ENCODE measurements at regions not wholly inside any gene's neighbourhood (a gene's known extent, or its start where the extent isn't known, plus 50 kb on each side); places are given as distances from the start of the nearest gene placed in this dataset.

DNA sequence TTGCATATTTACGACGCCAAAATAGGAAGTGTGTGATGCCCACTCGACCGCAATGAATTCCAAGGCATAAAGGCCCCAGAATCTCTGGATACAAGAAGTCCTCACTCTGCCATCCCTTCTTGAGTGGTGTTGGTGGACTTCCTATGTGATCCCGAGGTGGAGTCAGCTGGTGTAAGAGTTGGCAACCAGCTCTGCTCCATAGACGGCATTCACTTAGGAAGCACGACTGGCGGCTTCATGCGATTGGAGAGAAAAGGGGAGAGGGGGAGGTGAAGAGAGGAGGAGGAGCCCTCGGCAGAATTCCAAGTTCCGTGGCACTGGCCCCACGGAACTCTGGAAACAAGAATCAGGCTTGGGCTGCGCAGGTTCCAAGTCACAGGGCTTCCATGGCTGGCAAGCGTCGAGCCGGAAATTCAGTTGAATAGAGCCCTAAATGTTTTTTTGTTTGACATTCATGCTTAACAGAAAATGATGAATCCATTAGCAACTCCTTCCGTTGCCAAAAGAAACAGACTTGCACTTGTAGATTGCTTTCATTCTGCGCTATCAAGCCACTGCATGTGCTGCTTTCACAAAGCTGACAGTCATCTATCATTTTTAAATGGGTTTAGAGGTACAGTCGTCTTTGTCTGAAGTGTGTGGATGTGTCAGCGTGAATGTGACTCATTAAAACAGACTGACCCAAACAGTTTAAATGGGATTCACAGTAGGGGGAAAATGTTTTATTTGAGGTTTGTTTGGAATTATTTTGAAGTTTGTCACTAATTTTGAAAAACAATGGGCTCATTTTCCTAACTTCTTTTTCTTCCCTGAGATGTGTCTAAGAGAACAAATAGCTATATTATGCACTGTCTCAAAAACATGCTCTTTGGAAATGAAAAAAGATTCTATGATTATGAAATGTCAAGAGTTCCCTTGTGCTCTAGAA lies 428.3 kb upstream of the ATP11B start:
- POLR2A ChIA-PET, result no interaction called here
- no peak overlapping the region for H3K27ac ChIP-seq (ENCODE audit: insufficient read depth in 1 of 2, low read depth in 1 of 2, low read length in 2 of 2, poor library complexity in 1 of 2, severe bottlenecking in 2 of 2)
- H3K4me3 ChIP-seq (ENCODE audit: control insufficient read depth in 1 of 7, extremely low read depth in 1 of 7, insufficient read depth in 4 of 7, low read depth in 2 of 7, low read length in 6 of 7), result no peak overlapping the region
- WGBS (ENCODE audit: insufficient coverage), result 91% methylated on average over 19 of the region's 20 CpGs
- H3K27me3 ChIP-seq (replicated peaks in 2 of 5; ENCODE audit: control insufficient read depth in 4 of 5, insufficient read depth in 5 of 5, low read length in 4 of 5), result no peaks in the 10 kb centered on the region
- H3K36me3 ChIP-seq (ENCODE audit: control insufficient read depth in 4 of 4, insufficient read depth in 4 of 4, low read length in 3 of 4), result no peaks in the 10 kb centered on the region
- no peak for DNase-seq
- H3K9me3 ChIP-seq (ENCODE audit: control extremely low read depth in 1 of 5, control insufficient read depth in 4 of 5, insufficient read depth in 2 of 5, low read depth in 1 of 5, low read length in 4 of 5), result no peaks in the 10 kb centered on the region
- CTCF ChIA-PET, result no interaction called here
- no peaks in the 10 kb centered on the region for H3K4me1 ChIP-seq (ENCODE audit: control extremely low read depth in 1 of 4, control insufficient read depth in 4 of 4, insufficient read depth in 4 of 4, low read length in 3 of 4)

DNA sequence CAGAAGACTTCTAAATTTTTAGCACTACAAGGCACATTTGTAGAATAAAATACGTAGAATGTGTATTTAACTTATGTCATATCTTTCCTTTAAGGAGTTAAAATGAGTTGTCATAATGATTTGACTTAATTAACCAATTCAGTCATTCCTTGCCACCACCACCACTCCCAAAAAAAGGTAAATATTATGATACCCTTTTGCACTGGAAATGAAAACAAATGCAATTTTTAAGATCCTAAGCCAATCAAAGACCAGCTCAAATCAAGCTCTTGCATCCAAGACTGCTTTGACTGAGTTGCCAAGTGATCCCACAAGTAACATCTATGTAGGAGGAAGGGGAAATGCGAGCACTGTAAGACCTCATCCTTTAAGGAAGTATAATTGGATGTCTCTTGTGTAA lies 426.6 kb upstream of the ATP11B start:
- Histone ChIP-seq H3K4me1 (ENCODE audit: control extremely low read depth in 1 of 4, control insufficient read depth in 4 of 4, insufficient read depth in 4 of 4, low read length in 3 of 4) (no peaks in the 10 kb centered on the region), H3K27me3 (replicated peaks in 2 of 5; ENCODE audit: control insufficient read depth in 4 of 5, insufficient read depth in 5 of 5, low read length in 4 of 5) (no peaks in the 10 kb centered on the region), H3K9me3 (ENCODE audit: control extremely low read depth in 1 of 5, control insufficient read depth in 4 of 5, insufficient read depth in 2 of 5, low read depth in 1 of 5, low read length in 4 of 5) (no peaks in the 10 kb centered on the region), H3K27ac (ENCODE audit: insufficient read depth in 1 of 2, low read depth in 1 of 2, low read length in 2 of 2, poor library complexity in 1 of 2, severe bottlenecking in 2 of 2) (no peak overlapping the region), H3K36me3 (ENCODE audit: control insufficient read depth in 4 of 4, insufficient read depth in 4 of 4, low read length in 3 of 4) (no peaks in the 10 kb centered on the region), H3K4me3 (ENCODE audit: control insufficient read depth in 1 of 7, extremely low read depth in 1 of 7, insufficient read depth in 4 of 7, low read depth in 2 of 7, low read length in 6 of 7) (no peak overlapping the region)
- DNase-seq, result no peak
- ChIA-PET POLR2A (no interaction called here), CTCF (no interaction called here)
- no CpG with 5 or more reads among the region's 2 CpGs for WGBS (ENCODE audit: insufficient coverage)

DNA sequence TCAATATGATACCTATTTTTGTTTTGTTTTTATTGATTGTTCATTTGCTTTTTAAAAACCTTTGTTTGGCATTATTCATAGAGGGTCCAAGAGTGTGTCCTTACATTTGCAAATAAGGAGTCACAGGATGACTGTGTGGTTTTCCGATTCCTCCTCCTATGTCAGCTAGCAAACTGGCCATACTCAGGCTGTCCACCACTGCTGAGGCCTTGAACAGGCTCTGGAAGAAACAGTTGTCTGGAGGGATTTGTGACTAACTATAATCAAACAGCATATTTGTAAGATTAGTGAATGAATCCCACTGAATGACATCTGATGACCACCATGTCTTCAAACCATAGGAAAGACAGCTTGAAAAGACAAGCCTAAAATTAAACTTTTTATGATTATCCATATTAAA lies 423.4 kb upstream of the ATP11B start:
- Histone ChIP-seq H3K27me3 (replicated peaks in 2 of 5; ENCODE audit: control insufficient read depth in 4 of 5, insufficient read depth in 5 of 5, low read length in 4 of 5) (no peaks in the 10 kb centered on the region), H3K36me3 (ENCODE audit: control insufficient read depth in 4 of 4, insufficient read depth in 4 of 4, low read length in 3 of 4) (no peaks in the 10 kb centered on the region), H3K27ac (ENCODE audit: insufficient read depth in 1 of 2, low read depth in 1 of 2, low read length in 2 of 2, poor library complexity in 1 of 2, severe bottlenecking in 2 of 2) (no peak overlapping the region), H3K4me3 (ENCODE audit: control insufficient read depth in 1 of 7, extremely low read depth in 1 of 7, insufficient read depth in 4 of 7, low read depth in 2 of 7, low read length in 6 of 7) (no peak overlapping the region), H3K4me1 (ENCODE audit: control extremely low read depth in 1 of 4, control insufficient read depth in 4 of 4, insufficient read depth in 4 of 4, low read length in 3 of 4) (no peaks in the 10 kb centered on the region), H3K9me3 (ENCODE audit: control extremely low read depth in 1 of 5, control insufficient read depth in 4 of 5, insufficient read depth in 2 of 5, low read depth in 1 of 5, low read length in 4 of 5) (no peaks in the 10 kb centered on the region)
- DNase-seq, result no peak
- POLR2A ChIA-PET, result no interaction called here
- WGBS (ENCODE audit: insufficient coverage), result 100% methylated on average over 1 of the region's 1 CpG
- CTCF ChIA-PET, result no interaction called here

DNA sequence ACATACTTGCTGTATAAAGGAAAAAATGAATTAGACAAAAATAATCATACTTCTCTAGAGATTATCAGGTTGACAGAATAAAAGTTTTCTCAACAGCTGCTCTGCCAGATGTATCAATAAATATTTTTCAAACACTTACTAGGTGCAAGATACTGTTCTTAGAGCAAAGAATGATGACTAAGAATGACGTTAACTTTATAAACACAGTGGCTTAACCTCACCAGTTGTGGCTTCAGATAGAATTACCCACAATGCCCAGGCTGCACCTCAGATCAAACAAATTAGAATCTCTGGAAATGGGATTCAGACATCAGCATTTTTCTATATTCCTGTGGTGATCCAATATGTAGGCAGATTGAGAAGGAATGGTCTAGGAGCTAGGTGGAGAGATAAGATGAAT lies 422.4 kb upstream of the ATP11B start:
- Histone ChIP-seq H3K27me3 (replicated peaks in 2 of 5; ENCODE audit: control insufficient read depth in 4 of 5, insufficient read depth in 5 of 5, low read length in 4 of 5) (no peaks in the 10 kb centered on the region), H3K4me1 (ENCODE audit: control extremely low read depth in 1 of 4, control insufficient read depth in 4 of 4, insufficient read depth in 4 of 4, low read length in 3 of 4) (no peaks in the 10 kb centered on the region), H3K27ac (ENCODE audit: insufficient read depth in 1 of 2, low read depth in 1 of 2, low read length in 2 of 2, poor library complexity in 1 of 2, severe bottlenecking in 2 of 2) (no peak overlapping the region), H3K9me3 (ENCODE audit: control extremely low read depth in 1 of 5, control insufficient read depth in 4 of 5, insufficient read depth in 2 of 5, low read depth in 1 of 5, low read length in 4 of 5) (no peaks in the 10 kb centered on the region), H3K4me3 (ENCODE audit: control insufficient read depth in 1 of 7, extremely low read depth in 1 of 7, insufficient read depth in 4 of 7, low read depth in 2 of 7, low read length in 6 of 7) (no peak overlapping the region), H3K36me3 (ENCODE audit: control insufficient read depth in 4 of 4, insufficient read depth in 4 of 4, low read length in 3 of 4) (no peaks in the 10 kb centered on the region)
- no CpG with 5 or more reads among the region's 1 CpG for WGBS (ENCODE audit: insufficient coverage)
- DNase-seq, result no peak
- ChIA-PET POLR2A (no interaction called here), CTCF (no interaction called here)

DNA sequence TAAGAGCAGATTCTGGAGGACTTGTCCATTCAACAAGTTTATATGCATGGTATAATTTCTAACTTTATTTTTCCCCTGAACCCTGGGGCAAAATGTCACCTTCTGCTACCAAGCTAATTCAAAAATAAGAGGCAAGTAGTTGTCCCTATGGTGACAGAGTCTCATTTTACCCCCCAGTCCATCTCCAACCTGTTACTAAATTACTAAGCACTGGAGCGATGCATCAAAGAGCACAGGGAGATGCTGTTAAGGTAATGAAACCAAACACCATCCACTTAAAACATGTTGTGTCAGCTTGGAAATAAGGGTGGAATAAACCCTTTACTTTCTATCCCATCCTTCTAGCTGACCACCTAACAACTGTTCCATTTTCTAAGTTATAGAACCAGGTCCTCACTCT lies 417.4 kb upstream of the ATP11B start:
- ChIA-PET POLR2A (no interaction called here), CTCF (interaction anchor here (0.9 kb wide), 1 partner anchor 17 kb away, joined by 3 read pairs; no protein-coding TSS in a partner anchor)
- Histone ChIP-seq H3K4me1 (ENCODE audit: control extremely low read depth in 1 of 4, control insufficient read depth in 4 of 4, insufficient read depth in 4 of 4, low read length in 3 of 4) (no peaks in the 10 kb centered on the region), H3K9me3 (ENCODE audit: control extremely low read depth in 1 of 5, control insufficient read depth in 4 of 5, insufficient read depth in 2 of 5, low read depth in 1 of 5, low read length in 4 of 5) (no peaks in the 10 kb centered on the region), H3K27ac (ENCODE audit: insufficient read depth in 1 of 2, low read depth in 1 of 2, low read length in 2 of 2, poor library complexity in 1 of 2, severe bottlenecking in 2 of 2) (no peak overlapping the region), H3K4me3 (ENCODE audit: control insufficient read depth in 1 of 7, extremely low read depth in 1 of 7, insufficient read depth in 4 of 7, low read depth in 2 of 7, low read length in 6 of 7) (no peak overlapping the region), H3K27me3 (replicated peaks in 2 of 5; ENCODE audit: control insufficient read depth in 4 of 5, insufficient read depth in 5 of 5, low read length in 4 of 5) (no peaks in the 10 kb centered on the region), H3K36me3 (ENCODE audit: control insufficient read depth in 4 of 4, insufficient read depth in 4 of 4, low read length in 3 of 4) (no peaks in the 10 kb centered on the region)
- WGBS (ENCODE audit: insufficient coverage), result no CpG with 5 or more reads among the region's 1 CpG
- no peak for DNase-seq

DNA sequence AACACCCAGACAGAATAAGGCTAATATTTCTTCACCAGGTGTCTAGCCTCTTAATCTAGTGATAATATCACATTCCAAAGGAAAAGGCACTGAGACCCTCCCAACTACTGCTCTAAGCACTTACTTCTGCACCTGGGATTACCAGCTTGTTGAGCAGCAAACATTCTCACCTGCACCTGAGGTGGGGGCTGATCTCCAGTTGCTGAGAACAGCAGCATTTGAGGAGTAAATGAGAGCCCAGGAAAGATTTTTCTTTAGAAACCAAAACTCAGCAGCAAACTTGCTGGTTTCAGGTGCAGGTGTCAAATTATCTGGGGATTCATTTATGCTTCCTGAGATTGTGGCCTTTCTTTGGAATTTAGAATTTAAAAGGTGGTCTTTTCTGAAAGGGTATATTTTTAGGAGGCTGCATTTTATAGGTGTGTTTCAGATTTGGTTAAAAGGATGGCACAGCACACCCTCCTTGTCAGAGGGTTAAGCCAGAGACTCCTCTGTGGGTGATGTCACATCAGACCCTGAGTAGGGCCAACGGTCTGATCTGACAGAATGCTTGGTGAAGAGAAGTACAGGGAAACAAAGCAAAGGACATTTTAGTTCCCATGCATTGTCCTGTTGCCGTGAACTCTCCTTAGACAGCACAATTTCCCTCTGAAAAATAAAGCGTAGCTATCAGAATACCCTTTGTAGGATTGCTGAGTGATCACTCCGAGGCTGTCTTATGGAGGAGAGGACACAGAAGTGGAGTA lies 411.0 kb upstream of the ATP11B start:
- Histone ChIP-seq H3K36me3 (ENCODE audit: control insufficient read depth in 4 of 4, insufficient read depth in 4 of 4, low read length in 3 of 4) (no peaks in the 10 kb centered on the region), H3K4me3 (ENCODE audit: control insufficient read depth in 1 of 7, extremely low read depth in 1 of 7, insufficient read depth in 4 of 7, low read depth in 2 of 7, low read length in 6 of 7) (no peak overlapping the region), H3K27me3 (replicated peaks in 2 of 5; ENCODE audit: control insufficient read depth in 4 of 5, insufficient read depth in 5 of 5, low read length in 4 of 5) (no peaks in the 10 kb centered on the region), H3K9me3 (ENCODE audit: control extremely low read depth in 1 of 5, control insufficient read depth in 4 of 5, insufficient read depth in 2 of 5, low read depth in 1 of 5, low read length in 4 of 5) (no peaks in the 10 kb centered on the region), H3K27ac (ENCODE audit: insufficient read depth in 1 of 2, low read depth in 1 of 2, low read length in 2 of 2, poor library complexity in 1 of 2, severe bottlenecking in 2 of 2) (no peak overlapping the region), H3K4me1 (ENCODE audit: control extremely low read depth in 1 of 4, control insufficient read depth in 4 of 4, insufficient read depth in 4 of 4, low read length in 3 of 4) (peaks cover 0 to 10% (median 8%) of the 10 kb centered on the region in 4 experiments)
- ChIA-PET CTCF (no interaction called here), POLR2A (no interaction called here)
- WGBS (ENCODE audit: insufficient coverage), result 96% methylated on average over 3 of the region's 4 CpGs
- DNase-seq, result no peak

DNA sequence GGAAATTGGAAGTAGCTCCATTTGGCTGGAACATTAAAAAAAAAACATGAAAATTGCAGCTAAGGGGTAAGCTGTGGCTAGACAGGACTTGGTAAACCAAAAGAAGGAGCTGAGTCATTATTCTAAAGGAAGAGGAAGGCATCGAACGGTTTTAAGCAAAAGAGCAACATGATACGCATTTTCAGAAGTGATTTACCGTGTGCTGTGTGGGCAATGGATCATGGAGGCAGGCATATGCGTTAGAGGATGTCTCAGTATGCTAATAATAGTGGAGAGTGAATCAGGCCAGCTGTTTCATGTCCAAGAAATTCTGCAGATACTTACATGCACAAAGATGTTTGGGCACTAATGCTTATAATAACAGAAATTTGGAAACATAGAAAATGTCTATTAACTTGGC lies 409.1 kb upstream of the ATP11B start:
- H3K4me3 ChIP-seq (ENCODE audit: control insufficient read depth in 1 of 7, extremely low read depth in 1 of 7, insufficient read depth in 4 of 7, low read depth in 2 of 7, low read length in 6 of 7), result peak overlapping the region in 1 of 7 experiments; percentile 24
- peak; percentile 7 to 68 (median 47) for DNase-seq
- CTCF ChIA-PET, result no interaction called here
- no peaks in the 10 kb centered on the region for H3K9me3 ChIP-seq (ENCODE audit: control extremely low read depth in 1 of 5, control insufficient read depth in 4 of 5, insufficient read depth in 2 of 5, low read depth in 1 of 5, low read length in 4 of 5)
- POLR2A ChIA-PET, result no interaction called here
- no peaks in the 10 kb centered on the region for H3K27me3 ChIP-seq (replicated peaks in 2 of 5; ENCODE audit: control insufficient read depth in 4 of 5, insufficient read depth in 5 of 5, low read length in 4 of 5)
- no peak overlapping the region for H3K27ac ChIP-seq (ENCODE audit: insufficient read depth in 1 of 2, low read depth in 1 of 2, low read length in 2 of 2, poor library complexity in 1 of 2, severe bottlenecking in 2 of 2)
- WGBS (ENCODE audit: insufficient coverage), result 0% methylated on average over 5 of the region's 5 CpGs
- H3K4me1 ChIP-seq (ENCODE audit: control extremely low read depth in 1 of 4, control insufficient read depth in 4 of 4, insufficient read depth in 4 of 4, low read length in 3 of 4), result peaks cover 0 to 10% (median 8%) of the 10 kb centered on the region in 4 experiments
- H3K36me3 ChIP-seq (ENCODE audit: control insufficient read depth in 4 of 4, insufficient read depth in 4 of 4, low read length in 3 of 4), result no peaks in the 10 kb centered on the region

Data from common myeloid progenitor, CD34-positive (primary cell).